Vagina (tissue), 2 donors: ENCODE measurements at regions not wholly inside any gene's neighbourhood (a gene's known extent, or its start where the extent isn't known, plus 50 kb on each side); places are given as distances from the start of the nearest gene placed in this dataset.

Source experiments
- DNase-seq, 2 donors: peaks; one replicate each; pipeline ENCODE4 v3.0.0-alpha.2; 2017; ENCODE audit errors: extremely low spot score in 2 of 2
- H3K27ac ChIP-seq: fragments of 200-600 bp; sonication (generic); one replicate; pipeline ENCODE4 v1.5.1; 2019
- H3K27me3 ChIP-seq: fragments of 200-600 bp; sonication (generic); one replicate; pipeline ENCODE4 v1.5.1; 2019
- H3K36me3 ChIP-seq, 2 donors: fragments of 200-600 bp; sonication (generic); one replicate each; pipeline ENCODE4 v1.5.1; 2017 to 2019
- H3K4me1 ChIP-seq: fragments of 200-600 bp; sonication (generic); one replicate; pipeline ENCODE4 v1.5.1; 2019
- H3K4me3 ChIP-seq, 2 donors: fragments of 200-600 bp; sonication (generic); 1 replicate in 1 of 2; 2 replicates in 1 of 2; pipeline ENCODE4 v1.5.1; 2016 to 2019
- H3K9me3 ChIP-seq: fragments of 200-600 bp; sonication (generic); one replicate; pipeline ENCODE4 v1.5.1; 2019
- POLR2A ChIP-seq, 2 donors: fragments of 450-650 bp; IDR thresholded peaks; one replicate each; pipeline ENCODE4 v1.6.1; 2017; ENCODE audit warnings: antibody characterized with exemption in 2 of 2, mild to moderate bottlenecking in 2 of 2, moderate library complexity in 2 of 2
- POLR2AphosphoS5 ChIP-seq, 2 donors: sonication (generic); formaldehyde crosslinking; IDR thresholded peaks; one replicate each; pipeline ENCODE4 v1.9.0; 2017; ENCODE audit warnings: antibody characterized with exemption in 2 of 2, mild to moderate bottlenecking in 2 of 2, low read depth in 1 of 2; ENCODE audit not compliant: insufficient read depth in 1 of 2
- intact Hi-C: fragments of 100-400 bp; cut with DNase I; formaldehyde crosslinking; loops from one replicate; pipeline ENCODE4 v1.15.1; 2023
- TF ChIP-seq, protein P1 (sequence below), 3 experiments: fragments of 450-650 bp in 2 of 3; fragments of 200-600 bp in 1 of 3; sonication (generic) in 1 of 3; IDR thresholded peaks; one replicate each; pipeline ENCODE4 v1.5.1; 2017 to 2019; ENCODE audit warnings: antibody characterized with exemption in 3 of 3, mild to moderate bottlenecking in 2 of 3, moderate library complexity in 2 of 3

DNA sequence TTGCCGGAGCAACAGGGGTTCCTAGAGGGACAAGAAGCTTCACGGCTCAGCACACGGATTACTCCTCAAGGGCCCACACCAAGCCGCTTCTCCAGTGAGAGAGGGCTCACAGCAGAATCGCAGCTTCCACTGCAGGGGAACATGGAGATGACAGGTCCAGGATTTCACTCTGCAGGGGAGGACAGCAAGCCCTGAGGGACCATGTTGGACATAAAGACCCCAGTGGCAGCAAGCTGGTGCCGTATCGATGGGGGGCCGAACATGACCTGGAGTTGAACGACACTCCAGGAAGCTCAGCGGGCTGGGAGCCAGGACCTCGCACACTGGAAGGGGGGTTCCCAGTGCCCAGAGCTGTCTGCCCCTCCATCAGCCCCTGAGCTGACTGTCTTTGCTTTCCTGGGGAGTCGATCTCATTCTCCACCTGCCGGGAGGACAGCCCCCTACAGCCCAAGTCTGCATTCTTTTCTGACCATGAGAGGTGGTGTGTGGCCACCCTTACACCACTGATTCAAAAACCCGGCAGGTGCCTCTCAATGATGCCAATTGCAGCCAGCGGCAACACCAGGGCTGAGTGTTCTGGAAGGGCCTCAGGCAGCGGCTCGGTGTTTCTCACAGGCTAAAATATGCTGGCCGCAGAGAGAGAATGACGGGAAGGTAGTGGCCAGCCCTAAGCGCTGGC is 194.5 kb upstream of the CDH4 start:
- H3K4me1 ChIP-seq: no peaks in the 10 kb centered on the region
- DNase-seq: no peak
- TF ChIP-seq POLR2A (IDR thresholded peaks at IDR 0.05) (no peak), POLR2AphosphoS5 (IDR thresholded peaks at IDR 0.05; ENCODE audit: insufficient read depth in 1 of 2, low read depth in 1 of 2) (no peak)
- TF ChIP-seq, protein P1, sequence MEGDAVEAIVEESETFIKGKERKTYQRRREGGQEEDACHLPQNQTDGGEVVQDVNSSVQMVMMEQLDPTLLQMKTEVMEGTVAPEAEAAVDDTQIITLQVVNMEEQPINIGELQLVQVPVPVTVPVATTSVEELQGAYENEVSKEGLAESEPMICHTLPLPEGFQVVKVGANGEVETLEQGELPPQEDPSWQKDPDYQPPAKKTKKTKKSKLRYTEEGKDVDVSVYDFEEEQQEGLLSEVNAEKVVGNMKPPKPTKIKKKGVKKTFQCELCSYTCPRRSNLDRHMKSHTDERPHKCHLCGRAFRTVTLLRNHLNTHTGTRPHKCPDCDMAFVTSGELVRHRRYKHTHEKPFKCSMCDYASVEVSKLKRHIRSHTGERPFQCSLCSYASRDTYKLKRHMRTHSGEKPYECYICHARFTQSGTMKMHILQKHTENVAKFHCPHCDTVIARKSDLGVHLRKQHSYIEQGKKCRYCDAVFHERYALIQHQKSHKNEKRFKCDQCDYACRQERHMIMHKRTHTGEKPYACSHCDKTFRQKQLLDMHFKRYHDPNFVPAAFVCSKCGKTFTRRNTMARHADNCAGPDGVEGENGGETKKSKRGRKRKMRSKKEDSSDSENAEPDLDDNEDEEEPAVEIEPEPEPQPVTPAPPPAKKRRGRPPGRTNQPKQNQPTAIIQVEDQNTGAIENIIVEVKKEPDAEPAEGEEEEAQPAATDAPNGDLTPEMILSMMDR (IDR thresholded peaks at IDR 0.05): no peak

DNA sequence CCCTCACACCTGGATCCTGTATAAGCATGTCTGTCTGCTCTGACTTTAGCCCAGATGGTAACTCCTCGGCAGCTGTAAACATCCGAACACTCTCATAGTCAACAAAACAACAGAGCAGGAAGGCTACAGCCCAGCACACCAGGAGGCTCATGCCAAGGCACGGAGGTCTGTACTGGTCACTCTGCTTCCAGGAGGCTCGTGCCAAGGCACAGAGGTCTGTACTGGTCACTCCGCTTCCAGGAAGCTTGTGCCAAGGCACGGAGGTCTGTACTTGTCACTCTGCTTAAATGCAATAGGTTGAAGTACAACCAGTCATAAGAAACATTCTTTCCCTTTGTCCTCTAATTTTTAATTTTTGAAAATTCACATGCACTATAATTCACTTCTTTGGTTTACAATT is 190.1 kb upstream of the CDH4 start:
- H3K27ac ChIP-seq: no peak overlapping the region
- H3K9me3 ChIP-seq: no peaks in the 10 kb centered on the region
- no peaks in the 10 kb centered on the region for H3K27me3 ChIP-seq
- no peaks in the 10 kb centered on the region for H3K36me3 ChIP-seq
- H3K4me1 ChIP-seq: no peaks in the 10 kb centered on the region
- no peak for DNase-seq
- no peak overlapping the region for H3K4me3 ChIP-seq
- TF ChIP-seq POLR2AphosphoS5 (IDR thresholded peaks at IDR 0.05; ENCODE audit: insufficient read depth in 1 of 2, low read depth in 1 of 2): no peak
- no peak for TF ChIP-seq POLR2A (IDR thresholded peaks at IDR 0.05)
- TF ChIP-seq, protein P1 (IDR thresholded peaks at IDR 0.05): no peak
- intact Hi-C loops: no loop called here

More for the DNA sequence above, 194.5 kb upstream of the CDH4 start:
- H3K27me3 ChIP-seq: no peaks in the 10 kb centered on the region
- intact Hi-C loops: no loop called here
- no peaks in the 10 kb centered on the region for H3K9me3 ChIP-seq
- H3K4me3 ChIP-seq: no peak overlapping the region
- no peaks in the 10 kb centered on the region for H3K36me3 ChIP-seq
- H3K27ac ChIP-seq: no peak overlapping the region

DNA sequence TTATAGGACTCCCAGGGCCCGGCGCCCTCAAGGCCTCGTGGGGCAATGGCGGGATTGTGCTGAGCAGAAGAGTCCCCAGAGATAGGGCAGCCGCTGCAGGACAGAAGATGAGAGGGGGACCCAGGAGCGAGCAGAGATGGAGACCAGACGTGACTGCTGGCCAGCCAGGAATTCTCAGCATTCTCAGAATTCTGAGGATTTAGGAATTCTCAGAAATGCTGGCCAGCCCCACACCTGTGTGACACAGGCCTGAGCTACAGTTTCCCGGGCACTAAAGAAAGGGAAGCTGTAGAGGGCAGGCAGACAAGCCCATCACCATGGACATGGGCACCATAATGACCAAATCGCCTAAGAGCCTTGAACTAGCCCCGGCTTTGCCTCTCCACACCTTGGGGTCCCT is 186.2 kb upstream of the CDH4 start:
- TF ChIP-seq POLR2A (IDR thresholded peaks at IDR 0.05): no peak
- TF ChIP-seq POLR2AphosphoS5 (IDR thresholded peaks at IDR 0.05; ENCODE audit: insufficient read depth in 1 of 2, low read depth in 1 of 2): no peak
- TF ChIP-seq, protein P1 (IDR thresholded peaks at IDR 0.05): no peak
- Histone ChIP-seq H3K27ac (no peak overlapping the region), H3K4me3 (no peak overlapping the region), H3K4me1 (no peaks in the 10 kb centered on the region), H3K36me3 (no peaks in the 10 kb centered on the region), H3K9me3 (no peaks in the 10 kb centered on the region), H3K27me3 (no peaks in the 10 kb centered on the region)
- intact Hi-C loops: no loop called here
- no peak for DNase-seq

- no peak for TF ChIP-seq POLR2A (IDR thresholded peaks at IDR 0.05)
- no peak for TF ChIP-seq POLR2AphosphoS5 (IDR thresholded peaks at IDR 0.05; ENCODE audit: insufficient read depth in 1 of 2, low read depth in 1 of 2)
- TF ChIP-seq, protein P1 (IDR thresholded peaks at IDR 0.05): no peak
- no peaks in the 10 kb centered on the region for H3K27me3 ChIP-seq
- intact Hi-C loops: no loop called here
- H3K4me3 ChIP-seq: no peak overlapping the region
- no peak overlapping the region for H3K27ac ChIP-seq
- no peaks in the 10 kb centered on the region for H3K4me1 ChIP-seq
- DNase-seq: no peak
- no peaks in the 10 kb centered on the region for H3K36me3 ChIP-seq
- H3K9me3 ChIP-seq: no peaks in the 10 kb centered on the region
These were observed 185.5 kb upstream of the CDH4 start for GRCh38 chr20:61066526-61066925.

DNA sequence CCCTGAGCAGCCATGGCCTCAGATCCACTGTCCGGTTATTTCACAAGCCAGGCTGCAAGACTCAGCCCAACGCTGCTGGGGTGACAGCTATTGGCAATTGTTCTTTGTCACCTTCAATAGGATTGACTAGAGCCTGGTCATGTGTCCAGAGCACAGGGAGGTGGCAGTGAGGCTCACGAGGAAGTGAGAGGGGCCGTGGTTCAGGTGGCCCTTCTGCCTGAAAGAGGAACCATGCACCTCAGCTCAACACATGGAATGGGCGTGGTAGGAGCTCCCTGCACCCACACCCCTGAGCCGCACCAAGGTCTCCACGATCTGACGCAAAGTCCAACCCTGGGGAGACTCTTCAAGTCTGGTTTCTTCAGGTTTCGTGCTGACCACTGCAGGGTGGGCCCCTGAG is 184.8 kb upstream of the CDH4 start:
- no peak for DNase-seq
- Histone ChIP-seq H3K4me3 (no peak overlapping the region), H3K4me1 (no peaks in the 10 kb centered on the region), H3K9me3 (no peaks in the 10 kb centered on the region), H3K36me3 (no peaks in the 10 kb centered on the region), H3K27ac (no peak overlapping the region), H3K27me3 (no peaks in the 10 kb centered on the region)
- TF ChIP-seq POLR2A (IDR thresholded peaks at IDR 0.05) (no peak), POLR2AphosphoS5 (IDR thresholded peaks at IDR 0.05; ENCODE audit: insufficient read depth in 1 of 2, low read depth in 1 of 2) (no peak)
- TF ChIP-seq, protein P1 (IDR thresholded peaks at IDR 0.05): no peak
- intact Hi-C loops: no loop called here
